DOHH2 (cell line): ENCODE measurements at regions not wholly inside any gene's neighbourhood (a gene's known extent, or its start where the extent isn't known, plus 50 kb on each side); places are given as distances from the start of the nearest gene placed in this dataset.

Experiments
- H3F3A ChIP-seq: fragments of 200-600 bp; sonication (generic), shearing (Covaris generic); 2 replicates; pipeline ENCODE4 v1.6.0; 2016; ENCODE audit warnings: antibody characterized with exemption, mild to moderate bottlenecking; ENCODE audit not compliant: control insufficient read depth, insufficient read depth
- H3K27ac ChIP-seq: fragments of 200-600 bp; sonication (generic); 2 replicates; pipeline ENCODE4 v1.5.1; 2014; ENCODE audit warnings: low read depth, mild to moderate bottlenecking, low read length, moderate library complexity
- H3K27me3 ChIP-seq: fragments of 200-600 bp; sonication (generic); 2 replicates; pipeline ENCODE4 v1.6.1; 2014; ENCODE audit warnings: mild to moderate bottlenecking, low read length, mixed read lengths; ENCODE audit not compliant: control insufficient read depth
- H3K36me3 ChIP-seq: fragments of 200-600 bp; sonication (generic); 2 replicates; pipeline ENCODE4 v1.6.1; 2014; ENCODE audit warnings: mild to moderate bottlenecking, low read length, moderate library complexity, mixed read lengths; ENCODE audit not compliant: control insufficient read depth
- H3K4me1 ChIP-seq: fragments of 200-600 bp; sonication (generic); 2 replicates; pipeline ENCODE4 v1.6.1; 2014; ENCODE audit warnings: mild to moderate bottlenecking, low read length, mixed read lengths; ENCODE audit not compliant: control insufficient read depth
- H3K4me2 ChIP-seq: fragments of 200-600 bp; sonication (generic); 2 replicates; pipeline ENCODE4 v1.6.0; 2014; ENCODE audit warnings: mild to moderate bottlenecking, low read length, moderate library complexity
- H3K4me3 ChIP-seq: fragments of 200-600 bp; sonication (generic); 2 replicates; pipeline ENCODE4 v1.5.1; 2014; ENCODE audit warnings: mild to moderate bottlenecking, low read length, mixed read lengths
- H3K79me2 ChIP-seq: fragments of 200-600 bp; sonication (generic); 2 replicates; pipeline ENCODE4 v1.6.1; 2014; ENCODE audit warnings: mild to moderate bottlenecking, low read length, mixed read lengths; ENCODE audit not compliant: control insufficient read depth
- H3K9me2 ChIP-seq: fragments of 200-600 bp; sonication (generic); replicated peaks from 2 replicates; pipeline ENCODE4 v1.6.1; 2014; ENCODE audit warnings: mild to moderate bottlenecking, low read length, mixed read lengths; ENCODE audit not compliant: control insufficient read depth
- H3K9me3 ChIP-seq: fragments of 200-600 bp; sonication (generic); 2 replicates; pipeline ENCODE4 v1.6.1; 2014; ENCODE audit warnings: antibody characterized with exemption, low read length, mixed read lengths; ENCODE audit not compliant: control insufficient read depth, insufficient read depth
- H4K20me1 ChIP-seq: fragments of 200-600 bp; sonication (generic); 2 replicates; pipeline ENCODE4 v1.6.0; 2014; ENCODE audit warnings: low read depth, mild to moderate bottlenecking, antibody characterized with exemption, low read length, moderate library complexity; ENCODE audit not compliant: control insufficient read depth, insufficient read depth
- CTCF ChIP-seq: fragments of 200-600 bp; sonication (generic); IDR thresholded peaks from one replicate; pipeline ENCODE4 v1.5.1; 2014; ENCODE audit warnings: antibody characterized with exemption, mild to moderate bottlenecking, low read depth, low read length; ENCODE audit not compliant: poor library complexity, severe bottlenecking
- EZH2phosphoT487 ChIP-seq: fragments of 200-600 bp; sonication (generic); IDR thresholded peaks from 2 replicates; pipeline ENCODE4 v1.6.1; 2017; ENCODE audit warnings: borderline replicate concordance, mild to moderate bottlenecking, antibody characterized with exemption, low read length, moderate library complexity, mixed read lengths

GRCh38 chr5:98214240-98215051 is 559.0 kb upstream of the RGMB start:
- H3K4me1 ChIP-seq: no peaks in the 10 kb centered on the region
- H3K79me2 ChIP-seq: no peaks in the 10 kb centered on the region
- H3K9me3 ChIP-seq: no peaks in the 10 kb centered on the region
- TF ChIP-seq EZH2phosphoT487 (no peak), CTCF (no peak)
- no peak overlapping the region for H3K27ac ChIP-seq
- no peaks in the 10 kb centered on the region for H3K36me3 ChIP-seq
- no peaks in the 10 kb centered on the region for H4K20me1 ChIP-seq
- no peak overlapping the region for H3K4me2 ChIP-seq
- H3K9me2 ChIP-seq: no peaks in the 10 kb centered on the region
- H3K27me3 ChIP-seq: no peaks in the 10 kb centered on the region
- no peaks in the 10 kb centered on the region for H3F3A ChIP-seq
- no peak overlapping the region for H3K4me3 ChIP-seq

GRCh38 chr5:98217138-98217537 is 556.3 kb upstream of the RGMB start:
- Histone ChIP-seq H3K9me3 (no peaks in the 10 kb centered on the region), H3K79me2 (no peaks in the 10 kb centered on the region), H3K27me3 (no peaks in the 10 kb centered on the region), H3K4me1 (no peaks in the 10 kb centered on the region), H3F3A (no peaks in the 10 kb centered on the region), H4K20me1 (no peaks in the 10 kb centered on the region), H3K27ac (no peak overlapping the region), H3K36me3 (no peaks in the 10 kb centered on the region), H3K9me2 (no peaks in the 10 kb centered on the region), H3K4me2 (no peak overlapping the region), H3K4me3 (no peak overlapping the region)
- TF ChIP-seq EZH2phosphoT487: no peak
- TF ChIP-seq CTCF: no peak

GRCh38 chr5:98218838-98219237 is 554.6 kb upstream of the RGMB start:
- H3F3A ChIP-seq: no peaks in the 10 kb centered on the region
- no peaks in the 10 kb centered on the region for H3K27me3 ChIP-seq
- H3K4me3 ChIP-seq: no peak overlapping the region
- no peaks in the 10 kb centered on the region for H3K4me1 ChIP-seq
- H4K20me1 ChIP-seq: no peaks in the 10 kb centered on the region
- no peaks in the 10 kb centered on the region for H3K9me3 ChIP-seq
- no peaks in the 10 kb centered on the region for H3K79me2 ChIP-seq
- H3K27ac ChIP-seq: no peak overlapping the region
- H3K4me2 ChIP-seq: no peak overlapping the region
- H3K9me2 ChIP-seq: no peaks in the 10 kb centered on the region
- TF ChIP-seq CTCF: no peak
- TF ChIP-seq EZH2phosphoT487: no peak
- H3K36me3 ChIP-seq: no peaks in the 10 kb centered on the region
